Progenitor cell of endocrine pancreas (in vitro differentiated cells): ENCODE measurements at regions not wholly inside any gene's neighbourhood (a gene's known extent, or its start where the extent isn't known, plus 50 kb on each side); places are given as distances from the start of the nearest gene placed in this dataset.
"Not testable (repeated sequence)": the region's sequence is repeated elsewhere in the genome, so short reads cannot be mapped to it uniquely, and the experiment has no call there.

Experiments
- DNase-seq: peaks from one replicate; pipeline ENCODE4 v3.0.0; 2021; ENCODE audit warnings: low spot score; ENCODE audit not compliant: unreplicated experiment
- H3K27ac Mint-ChIP-seq: 2 replicates; pipeline ENCODE4 v1.8.0; 2021; ENCODE audit warnings: mild to moderate bottlenecking, moderate library complexity, mixed read lengths
- H3K27me3 Mint-ChIP-seq: 2 replicates; pipeline ENCODE4 v1.8.0; 2021; ENCODE audit warnings: mixed read lengths
- H3K36me3 Mint-ChIP-seq: 2 replicates; pipeline ENCODE4 v1.8.0; 2022; ENCODE audit warnings: mixed read lengths; ENCODE audit not compliant: insufficient read depth
- H3K4me1 Mint-ChIP-seq: 2 replicates; pipeline ENCODE4 v1.8.0; 2021; ENCODE audit warnings: low read depth, mixed read lengths
- H3K4me3 Mint-ChIP-seq: 2 replicates; pipeline ENCODE4 v1.8.0; 2021; ENCODE audit warnings: low read depth, mild to moderate bottlenecking, moderate library complexity, mixed read lengths
- H3K9me3 Mint-ChIP-seq: 2 replicates; pipeline ENCODE4 v1.8.0; 2021; ENCODE audit warnings: low read depth, mixed read lengths
- TF ChIP-seq, protein P1 (sequence below): fragments of 200-600 bp; sonication (generic); IDR thresholded peaks from one replicate; pipeline ENCODE4 v1.5.0; 2021; ENCODE audit warnings: antibody characterized with exemption, mild to moderate bottlenecking; ENCODE audit not compliant: unreplicated experiment

DNA sequence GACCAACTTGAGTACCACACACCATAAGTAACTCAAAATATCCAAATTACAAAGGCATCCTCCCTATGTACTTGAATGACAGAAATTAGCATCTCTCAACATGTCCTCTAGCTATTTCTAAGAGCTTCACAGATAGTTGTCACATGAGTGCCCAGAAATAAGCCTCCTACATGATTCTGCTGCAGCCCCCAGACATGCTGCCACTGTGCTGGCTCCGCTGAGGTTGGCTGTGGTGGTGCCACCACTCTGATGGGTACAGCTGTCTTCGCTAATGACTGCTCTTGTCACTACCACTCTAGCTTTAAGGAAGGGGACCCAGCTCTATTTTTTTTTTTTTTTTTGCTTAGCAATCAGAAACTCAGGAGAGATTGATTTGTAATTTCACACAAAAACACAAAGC is 256.0 kb downstream of the GRXCR1 start:
- Mint-ChIP-seq H3K4me1 (peaks cover 1% of the 10 kb centered on the region), H3K36me3 (no peaks in the 10 kb centered on the region), H3K4me3 (no peak overlapping the region), H3K9me3 (peaks cover 14% of the 10 kb centered on the region), H3K27ac (no peak overlapping the region), H3K27me3 (no peaks in the 10 kb centered on the region)
- TF ChIP-seq, protein P1, sequence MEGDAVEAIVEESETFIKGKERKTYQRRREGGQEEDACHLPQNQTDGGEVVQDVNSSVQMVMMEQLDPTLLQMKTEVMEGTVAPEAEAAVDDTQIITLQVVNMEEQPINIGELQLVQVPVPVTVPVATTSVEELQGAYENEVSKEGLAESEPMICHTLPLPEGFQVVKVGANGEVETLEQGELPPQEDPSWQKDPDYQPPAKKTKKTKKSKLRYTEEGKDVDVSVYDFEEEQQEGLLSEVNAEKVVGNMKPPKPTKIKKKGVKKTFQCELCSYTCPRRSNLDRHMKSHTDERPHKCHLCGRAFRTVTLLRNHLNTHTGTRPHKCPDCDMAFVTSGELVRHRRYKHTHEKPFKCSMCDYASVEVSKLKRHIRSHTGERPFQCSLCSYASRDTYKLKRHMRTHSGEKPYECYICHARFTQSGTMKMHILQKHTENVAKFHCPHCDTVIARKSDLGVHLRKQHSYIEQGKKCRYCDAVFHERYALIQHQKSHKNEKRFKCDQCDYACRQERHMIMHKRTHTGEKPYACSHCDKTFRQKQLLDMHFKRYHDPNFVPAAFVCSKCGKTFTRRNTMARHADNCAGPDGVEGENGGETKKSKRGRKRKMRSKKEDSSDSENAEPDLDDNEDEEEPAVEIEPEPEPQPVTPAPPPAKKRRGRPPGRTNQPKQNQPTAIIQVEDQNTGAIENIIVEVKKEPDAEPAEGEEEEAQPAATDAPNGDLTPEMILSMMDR, result no peak
- DNase-seq, result no peak

DNA sequence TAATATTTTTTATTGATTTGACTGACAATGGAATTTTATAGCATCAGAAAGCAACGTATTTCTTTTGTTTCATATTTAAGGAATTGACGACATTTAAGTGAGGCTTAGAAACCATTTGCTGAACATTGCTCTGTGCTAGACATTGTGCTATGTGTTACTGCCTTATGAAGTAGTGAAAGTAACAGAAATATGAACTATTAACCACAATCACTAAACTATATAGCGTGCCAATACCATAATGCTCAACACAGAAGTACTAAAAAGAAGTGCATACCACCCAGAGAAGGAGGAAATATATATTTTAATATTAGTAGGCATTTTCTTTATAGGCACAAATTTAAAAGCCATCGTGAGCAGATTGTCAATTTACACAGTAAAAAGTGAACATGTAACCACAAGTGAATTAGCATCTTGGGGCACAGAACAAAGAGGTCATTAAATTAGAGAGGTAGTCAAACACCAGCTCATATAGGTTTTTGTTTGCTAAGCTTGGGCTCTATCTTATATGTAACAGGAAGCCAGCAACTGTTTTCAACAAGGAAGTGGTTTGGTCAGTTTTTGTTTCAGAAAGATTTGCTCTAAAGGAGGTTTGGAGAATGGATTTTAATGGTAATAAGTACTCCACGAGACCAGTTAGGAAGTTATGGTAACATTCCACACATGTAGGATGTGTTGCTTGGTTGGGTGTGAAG is 270.7 kb downstream of the GRXCR1 start:
- peaks cover 7% of the 10 kb centered on the region for H3K9me3 Mint-ChIP-seq
- no peak overlapping the region for H3K27ac Mint-ChIP-seq
- H3K27me3 Mint-ChIP-seq, result no peaks in the 10 kb centered on the region
- no peak overlapping the region for H3K4me3 Mint-ChIP-seq
- H3K36me3 Mint-ChIP-seq, result no peaks in the 10 kb centered on the region
- peaks cover 4% of the 10 kb centered on the region for H3K4me1 Mint-ChIP-seq
- TF ChIP-seq, protein P1, result no peak
- DNase-seq, result no peak

DNA sequence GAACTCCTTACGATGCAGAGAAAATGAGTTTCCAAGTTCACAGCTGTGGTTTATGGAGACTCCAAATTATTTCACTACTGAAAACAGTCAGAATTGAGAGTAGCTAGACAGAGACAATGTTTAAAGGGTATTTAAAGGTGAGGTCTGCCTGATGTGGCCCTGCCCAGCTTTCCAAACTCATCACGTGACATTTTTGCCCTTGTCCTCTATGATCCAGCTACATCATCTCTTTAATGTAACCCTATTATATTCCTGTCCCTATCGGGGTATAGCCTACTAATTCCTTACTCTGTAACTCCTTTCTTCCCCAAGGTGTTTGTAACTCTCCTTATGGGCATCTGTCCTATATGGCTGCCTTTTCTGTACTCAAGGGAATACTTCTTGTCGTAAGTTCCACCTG is 297.2 kb downstream of the GRXCR1 start:
- no peak for DNase-seq
- Mint-ChIP-seq H3K4me3 (no peak overlapping the region), H3K36me3 (no peaks in the 10 kb centered on the region), H3K4me1 (no peaks in the 10 kb centered on the region), H3K27ac (no peak overlapping the region), H3K9me3 (no peaks in the 10 kb centered on the region), H3K27me3 (no peaks in the 10 kb centered on the region)
- TF ChIP-seq, protein P1, result no peak

GRCh38 chr4:43212576-43212975 is 320.1 kb downstream of the GRXCR1 start:
- H3K27ac Mint-ChIP-seq, result not testable (repeated sequence)

DNA sequence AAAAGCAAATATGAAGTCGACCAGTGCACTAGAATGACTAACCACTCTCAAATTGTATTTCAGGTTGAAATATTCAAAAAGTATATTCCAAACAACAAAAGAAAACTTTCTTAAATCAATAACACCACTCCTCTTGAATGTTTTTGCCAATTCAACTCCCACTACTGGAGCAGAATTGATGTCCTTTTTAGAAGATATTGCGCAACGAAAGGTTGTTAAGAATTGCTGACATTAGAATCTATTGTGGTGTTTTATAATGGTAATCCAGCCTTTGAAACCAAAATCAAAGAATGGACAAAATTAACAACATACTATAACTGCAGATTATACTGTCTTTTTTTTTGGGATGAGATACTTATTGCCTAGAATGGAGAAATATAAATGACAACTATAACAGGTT is 331.3 kb downstream of the GRXCR1 start:
- no peak for DNase-seq
- Mint-ChIP-seq H3K27ac (no peak overlapping the region), H3K36me3 (no peaks in the 10 kb centered on the region), H3K27me3 (no peaks in the 10 kb centered on the region), H3K4me1 (no peaks in the 10 kb centered on the region), H3K4me3 (no peak overlapping the region), H3K9me3 (no peaks in the 10 kb centered on the region)
- TF ChIP-seq, protein P1, result no peak

More at GRCh38 chr4:43212576-43212975, 320.1 kb downstream of the GRXCR1 start:
- H3K4me1 Mint-ChIP-seq, DNase-seq, H3K27me3 Mint-ChIP-seq, H3K4me3 Mint-ChIP-seq, H3K9me3 Mint-ChIP-seq, H3K36me3 Mint-ChIP-seq: not testable (repeated sequence)

GRCh38 chr4:43224559-43224958 is 332.0 kb downstream of the GRXCR1 start:
- H3K9me3 Mint-ChIP-seq, result no peaks in the 10 kb centered on the region

More at GRCh38 chr4:43224559-43224958, 332.0 kb downstream of the GRXCR1 start:
- no peak overlapping the region for H3K4me3 Mint-ChIP-seq
- no peak overlapping the region for H3K27ac Mint-ChIP-seq
- no peaks in the 10 kb centered on the region for H3K4me1 Mint-ChIP-seq
- H3K36me3 Mint-ChIP-seq, result no peaks in the 10 kb centered on the region
- TF ChIP-seq, protein P1, result no peak
- no peak for DNase-seq
- H3K27me3 Mint-ChIP-seq, result no peaks in the 10 kb centered on the region
